H1 (cell line): ENCODE measurements at regions not wholly inside any gene's neighbourhood (a gene's known extent, or its start where the extent isn't known, plus 50 kb on each side); places are given as distances from the start of the nearest gene placed in this dataset.

Experiments used
- ASH2L ChIP-seq: fragments of 200-600, 300-600 bp; sonication (generic); IDR thresholded peaks from one replicate; pipeline ENCODE4 v1.7.1; 2017; ENCODE audit warnings: low read length
- CHD7 ChIP-seq: fragments of 300-600 bp; sonication (generic); IDR thresholded peaks from 2 replicates; pipeline ENCODE4 v1.7.1; 2012; ENCODE audit warnings: low read length, moderate library complexity, mild to moderate bottlenecking, inconsistent platforms; ENCODE audit not compliant: insufficient replicate concordance
- EP300 ChIP-seq, 2 experiments: IDR thresholded peaks; 1 replicate in 1 of 2; 2 replicates in 1 of 2; pipeline ENCODE4 v1.6.1; 2011 to 2012; ENCODE audit warnings: low read depth in 2 of 2, low read length in 2 of 2, mild to moderate bottlenecking in 2 of 2, borderline replicate concordance in 1 of 2, inconsistent platforms in 1 of 2, moderate library complexity in 1 of 2
- KDM1A ChIP-seq: fragments of 200-600, 300-600 bp; sonication (generic); IDR thresholded peaks from 2 replicates; pipeline ENCODE4 v1.7.1; 2016; ENCODE audit warnings: mild to moderate bottlenecking, low read length, borderline replicate concordance
- MAFK ChIP-seq: IDR thresholded peaks from 2 replicates; pipeline ENCODE4 v1.6.1; 2012; ENCODE audit warnings: low read depth, mild to moderate bottlenecking, improper control_type of control experiment, low read length
- SIRT6 ChIP-seq: IDR thresholded peaks from one replicate; pipeline ENCODE4 v1.7.1; 2012; ENCODE audit warnings: low read length, inconsistent platforms

- no peak for TF ChIP-seq CHD7
- TF ChIP-seq SIRT6 = no peak
- TF ChIP-seq MAFK = peak; percentile 58; the same call in 1 of the 2 replicates
- no peak for TF ChIP-seq ASH2L
- no peak for TF ChIP-seq EP300 (IDR thresholded peaks at IDR 0.05; ENCODE audit: borderline replicate concordance in 1 of 2, low read depth in 2 of 2, low read length in 2 of 2)
- no peak for TF ChIP-seq KDM1A
Measured at GRCh38 chr16:17691106-17691898, 220.5 kb upstream of the XYLT1 start (continued).
